Peyer's patch (tissue), 4 donors: ENCODE measurements at regions not wholly inside any gene's neighbourhood (a gene's known extent, or its start where the extent isn't known, plus 50 kb on each side); places are given as distances from the start of the nearest gene placed in this dataset.

Experiments
- DNase-seq, 3 donors: peaks; one replicate each; pipeline ENCODE4 v3.0.0-alpha.2; 2017 to 2019
- H3K27ac ChIP-seq, 4 donors: fragments of 200-600 bp; sonication (generic); one replicate each; pipeline ENCODE4 v1.5.1; 2016 to 2019
- H3K27me3 ChIP-seq, 2 donors: fragments of 200-600 bp; sonication (generic); one replicate each; pipeline ENCODE4 v1.5.1; 2019
- H3K36me3 ChIP-seq, 3 donors: fragments of 200-600 bp; sonication (generic); one replicate each; pipeline ENCODE4 v1.5.1; 2016 to 2019
- H3K4me1 ChIP-seq, 4 donors: fragments of 200-600 bp; sonication (generic); one replicate each; pipeline ENCODE4 v1.5.1; 2016 to 2019
- H3K4me3 ChIP-seq, 4 donors: fragments of 200-600 bp; sonication (generic); 1 replicate in 3 of 4; 2 replicates in 1 of 4; pipeline ENCODE4 v1.5.1; 2016 to 2019; ENCODE audit warnings: mild to moderate bottlenecking in 1 of 4
- H3K9me3 ChIP-seq, 4 donors: fragments of 200-600 bp; sonication (generic); one replicate each; pipeline ENCODE4 v1.5.1; 2016 to 2019; ENCODE audit warnings: mild to moderate bottlenecking in 1 of 4
- POLR2A ChIP-seq, 2 donors: fragments of 450-650 bp; IDR thresholded peaks; one replicate each; pipeline ENCODE4 v1.5.1; 2017; ENCODE audit warnings: antibody characterized with exemption in 2 of 2, mild to moderate bottlenecking in 2 of 2, moderate library complexity in 2 of 2
- TF ChIP-seq, protein P1 (sequence below), 6 experiments: fragments of 450-650 bp in 4 of 6; fragments of 200-600 bp in 2 of 6; sonication (generic) in 1 of 6; IDR thresholded peaks; one replicate each; pipeline ENCODE4 v1.5.1; 2017 to 2019; ENCODE audit warnings: antibody characterized with exemption in 6 of 6, mild to moderate bottlenecking in 3 of 6, moderate library complexity in 1 of 6

DNA sequence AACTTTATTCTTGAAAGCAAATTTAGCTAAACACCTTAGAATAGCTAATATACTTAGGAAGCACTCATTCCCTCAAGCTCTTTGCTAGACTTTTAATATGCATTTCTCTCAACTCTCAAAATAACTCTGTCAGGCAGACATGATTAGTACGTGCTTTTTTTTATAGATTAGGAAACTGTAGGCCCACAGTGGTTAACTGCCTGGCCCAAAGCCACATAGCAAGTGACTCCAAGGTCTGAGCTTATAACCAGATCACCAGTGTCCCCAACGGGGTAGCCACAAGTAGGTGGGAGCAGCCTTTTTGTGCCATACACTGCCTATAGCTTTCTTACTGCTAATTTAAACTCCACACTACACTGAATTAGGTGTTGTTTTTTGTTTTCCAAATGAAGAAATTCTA lies 576.8 kb downstream of the METTL4 start:
- no peak overlapping the region for H3K4me3 ChIP-seq
- no peak overlapping the region for H3K27ac ChIP-seq
- H3K9me3 ChIP-seq: no peaks in the 10 kb centered on the region
- no peak for DNase-seq
- H3K36me3 ChIP-seq: no peaks in the 10 kb centered on the region
- H3K27me3 ChIP-seq: no peaks in the 10 kb centered on the region
- no peak for TF ChIP-seq POLR2A (IDR thresholded peaks at IDR 0.05)
- TF ChIP-seq, protein P1, sequence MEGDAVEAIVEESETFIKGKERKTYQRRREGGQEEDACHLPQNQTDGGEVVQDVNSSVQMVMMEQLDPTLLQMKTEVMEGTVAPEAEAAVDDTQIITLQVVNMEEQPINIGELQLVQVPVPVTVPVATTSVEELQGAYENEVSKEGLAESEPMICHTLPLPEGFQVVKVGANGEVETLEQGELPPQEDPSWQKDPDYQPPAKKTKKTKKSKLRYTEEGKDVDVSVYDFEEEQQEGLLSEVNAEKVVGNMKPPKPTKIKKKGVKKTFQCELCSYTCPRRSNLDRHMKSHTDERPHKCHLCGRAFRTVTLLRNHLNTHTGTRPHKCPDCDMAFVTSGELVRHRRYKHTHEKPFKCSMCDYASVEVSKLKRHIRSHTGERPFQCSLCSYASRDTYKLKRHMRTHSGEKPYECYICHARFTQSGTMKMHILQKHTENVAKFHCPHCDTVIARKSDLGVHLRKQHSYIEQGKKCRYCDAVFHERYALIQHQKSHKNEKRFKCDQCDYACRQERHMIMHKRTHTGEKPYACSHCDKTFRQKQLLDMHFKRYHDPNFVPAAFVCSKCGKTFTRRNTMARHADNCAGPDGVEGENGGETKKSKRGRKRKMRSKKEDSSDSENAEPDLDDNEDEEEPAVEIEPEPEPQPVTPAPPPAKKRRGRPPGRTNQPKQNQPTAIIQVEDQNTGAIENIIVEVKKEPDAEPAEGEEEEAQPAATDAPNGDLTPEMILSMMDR (IDR thresholded peaks at IDR 0.05): no peak
- no peaks in the 10 kb centered on the region for H3K4me1 ChIP-seq

DNA sequence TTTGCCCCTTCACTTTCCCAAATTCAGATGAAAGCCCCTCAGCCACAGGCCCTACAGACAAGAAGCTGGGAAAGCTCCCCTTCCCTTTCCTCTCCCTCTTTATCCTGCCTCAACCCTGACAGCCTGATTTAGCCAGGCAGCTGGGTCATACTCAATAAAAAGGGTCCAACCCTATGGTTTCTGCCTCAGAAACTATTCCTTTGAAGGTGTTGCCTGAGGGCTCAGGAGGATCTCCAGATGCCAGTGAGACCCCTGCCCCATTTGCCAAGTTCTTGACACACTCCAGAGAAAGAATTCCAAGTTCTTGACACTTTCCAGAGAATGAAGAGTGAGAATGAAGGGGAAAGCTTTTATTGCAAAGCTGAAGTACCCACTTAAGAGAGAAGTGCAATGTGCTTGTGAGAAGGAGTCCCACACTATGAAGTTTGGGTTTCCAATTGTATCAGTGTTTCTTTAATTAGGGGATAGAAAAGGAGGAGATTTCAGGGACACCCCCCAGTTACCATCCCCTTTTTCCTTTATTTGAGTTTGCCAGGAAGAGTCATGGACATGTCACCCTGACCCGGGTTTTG lies 576.2 kb downstream of the METTL4 start:
- Histone ChIP-seq H3K36me3 (no peaks in the 10 kb centered on the region), H3K27ac (no peak overlapping the region)
- no peak for TF ChIP-seq POLR2A (IDR thresholded peaks at IDR 0.05)
- TF ChIP-seq, protein P1 (IDR thresholded peaks at IDR 0.05): no peak

DNA sequence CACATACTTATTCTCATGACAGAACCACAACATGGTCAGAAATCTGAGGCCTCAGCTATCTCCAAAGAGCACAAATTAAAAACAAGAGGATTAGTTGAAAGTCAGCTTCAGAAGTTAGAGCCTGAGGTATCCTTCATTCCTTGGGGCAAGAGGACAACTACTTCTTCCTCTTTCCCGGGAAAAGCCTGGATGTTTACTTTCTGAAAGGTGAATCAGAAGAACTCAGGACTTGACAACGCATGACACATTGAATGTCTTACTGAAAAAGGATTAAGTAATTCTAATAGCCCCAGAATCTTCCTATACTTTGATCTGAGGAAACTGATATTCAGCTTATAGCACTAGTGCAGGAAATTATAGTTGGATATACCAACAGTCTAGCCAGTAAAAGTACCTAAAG lies 573.2 kb downstream of the METTL4 start:
- H3K4me3 ChIP-seq: no peak overlapping the region
- H3K36me3 ChIP-seq: no peaks in the 10 kb centered on the region
- TF ChIP-seq, protein P1 (IDR thresholded peaks at IDR 0.05): no peak
- TF ChIP-seq POLR2A (IDR thresholded peaks at IDR 0.05): no peak
- no peak for DNase-seq
- no peaks in the 10 kb centered on the region for H3K4me1 ChIP-seq
- H3K27ac ChIP-seq: no peak overlapping the region
- H3K27me3 ChIP-seq: no peaks in the 10 kb centered on the region
- no peaks in the 10 kb centered on the region for H3K9me3 ChIP-seq

More for the DNA sequence above, 576.2 kb downstream of the METTL4 start:
- no peaks in the 10 kb centered on the region for H3K9me3 ChIP-seq
- H3K4me3 ChIP-seq: no peak overlapping the region
- H3K4me1 ChIP-seq: no peaks in the 10 kb centered on the region
- DNase-seq: no peak
- no peaks in the 10 kb centered on the region for H3K27me3 ChIP-seq

DNA sequence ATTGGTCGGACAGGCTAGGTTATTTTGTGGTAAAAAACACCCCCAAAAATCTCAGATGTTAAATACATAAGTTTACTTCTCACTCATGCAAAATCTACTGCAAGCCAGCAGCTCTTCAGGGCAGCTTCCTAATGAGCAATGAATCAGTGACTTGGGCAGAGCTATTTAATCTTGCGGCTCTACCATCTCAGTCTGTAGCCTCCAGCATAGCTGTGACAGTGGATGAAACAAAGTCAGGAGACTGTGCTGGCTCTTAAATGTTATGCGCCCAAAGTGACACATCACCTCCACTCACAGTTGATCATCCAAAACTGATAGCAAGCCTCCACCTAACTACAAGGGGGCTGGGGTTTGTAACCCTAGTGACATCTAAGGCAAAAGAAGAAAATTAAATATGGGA lies 571.9 kb downstream of the METTL4 start:
- H3K27me3 ChIP-seq: no peaks in the 10 kb centered on the region
- DNase-seq: no peak
- no peak for TF ChIP-seq POLR2A (IDR thresholded peaks at IDR 0.05)
- TF ChIP-seq, protein P1 (IDR thresholded peaks at IDR 0.05): no peak

DNA sequence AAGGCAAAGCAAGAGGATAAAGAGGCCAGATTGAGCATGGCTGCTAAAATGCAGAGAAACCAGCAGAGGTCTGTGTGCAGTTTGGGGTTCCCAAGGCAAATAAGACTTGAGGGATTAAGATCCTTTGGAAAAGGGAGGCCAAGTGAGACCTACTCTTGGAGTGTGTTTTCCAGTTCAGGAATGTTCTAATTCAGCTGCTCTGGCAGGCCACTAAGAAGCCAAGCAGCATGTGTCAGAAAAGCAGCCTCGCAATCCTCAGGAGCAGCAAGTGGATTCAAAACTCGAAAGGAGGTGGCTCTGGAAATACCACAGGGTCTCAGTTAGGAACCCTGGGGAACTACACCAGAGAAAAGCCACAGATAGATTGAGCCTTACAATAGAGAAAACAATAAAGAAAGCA lies 569.2 kb downstream of the METTL4 start:
- Histone ChIP-seq H3K27ac (no peak overlapping the region), H3K27me3 (no peaks in the 10 kb centered on the region), H3K4me3 (no peak overlapping the region), H3K4me1 (no peaks in the 10 kb centered on the region), H3K36me3 (no peaks in the 10 kb centered on the region), H3K9me3 (no peaks in the 10 kb centered on the region)
- TF ChIP-seq, protein P1 (IDR thresholded peaks at IDR 0.05): no peak
- no peak for TF ChIP-seq POLR2A (IDR thresholded peaks at IDR 0.05)
- no peak for DNase-seq

More for the DNA sequence above, 571.9 kb downstream of the METTL4 start:
- Histone ChIP-seq H3K9me3 (no peaks in the 10 kb centered on the region), H3K4me3 (no peak overlapping the region), H3K4me1 (no peaks in the 10 kb centered on the region), H3K27ac (no peak overlapping the region), H3K36me3 (no peaks in the 10 kb centered on the region)

DNA sequence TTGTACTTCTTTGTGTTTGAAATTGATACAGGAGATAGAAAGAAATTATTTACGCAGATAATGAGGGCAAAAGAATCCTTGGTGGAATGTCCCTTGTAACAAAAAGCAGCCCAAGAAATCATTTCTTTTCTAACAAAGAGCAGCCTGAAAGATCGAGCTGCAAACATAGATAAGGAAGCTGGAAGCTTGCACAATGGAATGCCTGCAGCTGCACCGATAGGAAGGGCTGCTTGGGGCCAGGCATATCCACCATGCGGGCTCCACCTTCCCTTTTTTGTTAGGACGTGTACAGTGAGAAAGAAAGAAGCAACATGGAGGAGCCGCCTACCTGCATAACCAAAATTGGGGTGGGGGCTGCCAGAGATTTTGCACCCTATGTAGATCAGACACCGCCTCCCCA lies 568.7 kb downstream of the METTL4 start:
- no peak for DNase-seq
- no peaks in the 10 kb centered on the region for H3K27me3 ChIP-seq
- no peak for TF ChIP-seq POLR2A (IDR thresholded peaks at IDR 0.05)
- TF ChIP-seq, protein P1 (IDR thresholded peaks at IDR 0.05): no peak
- H3K27ac ChIP-seq: no peak overlapping the region
- no peak overlapping the region for H3K4me3 ChIP-seq
- no peaks in the 10 kb centered on the region for H3K9me3 ChIP-seq
- H3K36me3 ChIP-seq: no peaks in the 10 kb centered on the region
- H3K4me1 ChIP-seq: no peaks in the 10 kb centered on the region
